HTR-8/SVneo (cell line): ENCODE measurements at regions not wholly inside any gene's neighbourhood (a gene's known extent, or its start where the extent isn't known, plus 50 kb on each side); places are given as distances from the start of the nearest gene placed in this dataset.

Experiments used
- DNase-seq: peaks from one replicate; pipeline ENCODE4 v3.0.0; 2011; ENCODE audit warnings: low spot score, mixed read lengths; ENCODE audit not compliant: insufficient read length
- FAIRE-seq: peaks from 2 replicates; lab custom pipeline; 2011; peaks lifted over from hg19 to GRCh38; lab: Jason Lieb, UNC

- FAIRE-seq = no peak
- no peak for DNase-seq
Measured at GRCh38 chr1:116316373-116316772, 56.7 kb upstream of the ATP1A1 start.

- no peak for FAIRE-seq
Measured at GRCh38 chr1:116318897-116319296, 54.1 kb upstream of the ATP1A1 start.

DNA sequence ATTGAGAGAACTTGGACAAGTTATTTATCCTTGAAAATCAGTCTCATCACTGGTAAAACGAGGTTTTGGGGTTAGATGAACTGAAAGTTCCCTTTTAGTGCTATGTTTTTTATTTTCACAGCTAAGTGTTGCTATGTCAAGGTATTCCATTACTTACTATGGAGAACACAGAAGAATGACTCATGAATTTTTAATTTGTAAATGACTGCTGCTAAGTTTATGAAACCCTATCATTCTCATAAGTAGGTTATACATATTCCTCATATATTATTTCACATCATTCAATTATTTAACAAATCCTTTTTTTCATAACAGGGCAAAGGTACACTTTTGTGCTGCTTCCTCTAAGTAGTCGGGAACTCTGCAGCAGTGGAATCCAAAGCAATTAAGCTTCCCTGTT is 52.2 kb upstream of the ATP1A1 start:
- FAIRE-seq (no peak), DNase-seq (no peak)

More at GRCh38 chr1:116318897-116319296, 54.1 kb upstream of the ATP1A1 start:
- DNase-seq = no peak

DNA sequence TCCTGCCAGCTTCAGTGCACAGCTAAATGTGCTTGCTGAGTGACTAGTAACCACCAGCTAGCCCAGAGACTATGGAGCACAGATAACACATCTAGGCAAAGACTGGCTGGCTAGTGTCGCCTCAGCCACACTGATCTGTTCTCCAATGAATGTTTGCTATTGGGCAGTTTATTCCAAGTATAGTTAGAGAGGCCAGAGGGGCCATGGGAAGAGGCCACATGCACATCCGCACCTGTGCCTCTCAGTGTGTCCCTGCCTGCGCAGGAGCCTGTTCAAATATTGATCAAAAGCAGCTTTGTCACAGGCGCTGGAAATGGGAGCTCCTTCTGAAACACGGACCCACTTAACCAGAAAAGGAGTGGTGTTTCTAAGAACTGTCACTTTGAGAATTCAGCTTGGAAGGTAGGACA is 51.3 kb upstream of the ATP1A1 start:
- FAIRE-seq = no peak
- DNase-seq = no peak

- DNase-seq = no peak
- FAIRE-seq = no peak
Measured at GRCh38 chr1:116322752-116323405, 50.2 kb upstream of the ATP1A1 start.
